22Rv1 (cell line): ENCODE measurements at regions not wholly inside any gene's neighbourhood (a gene's known extent, or its start where the extent isn't known, plus 50 kb on each side); places are given as distances from the start of the nearest gene placed in this dataset.

Source experiments
- H3K27ac ChIP-seq: fragments of 450-650 bp; 2 replicates; pipeline ENCODE4 v1.5.1; 2017
- ZFX ChIP-seq: fragments of 450-650 bp; IDR thresholded peaks from 2 replicates; pipeline ENCODE4 v1.6.1; 2017; ENCODE audit warnings: antibody characterized with exemption, borderline replicate concordance
- TF ChIP-seq, protein P1 (sequence below): fragments of 450-650 bp; IDR thresholded peaks from 2 replicates; pipeline ENCODE4 v1.5.1; 2017; ENCODE audit warnings: mild to moderate bottlenecking

DNA sequence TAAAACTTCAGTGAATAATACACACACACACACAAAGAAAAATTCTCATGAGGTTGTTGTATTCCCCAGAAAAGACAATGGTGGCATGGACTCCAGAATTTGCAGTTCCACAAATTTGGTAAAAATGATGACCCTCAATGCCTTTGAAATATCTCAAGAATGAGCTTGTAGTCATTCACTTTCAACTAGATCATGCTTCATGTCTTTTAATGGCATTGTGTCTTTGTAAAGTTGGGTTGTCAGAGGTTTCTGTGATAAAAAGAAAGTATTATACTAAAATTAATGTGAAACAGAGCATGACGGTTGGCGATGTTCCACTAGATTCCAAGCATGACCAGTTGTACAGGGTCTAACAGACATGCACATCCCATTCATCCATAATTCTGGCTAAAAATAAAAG, 685.0 kb upstream of the FRG1 start:
- H3K27ac ChIP-seq: no peak overlapping the region
- no peak for TF ChIP-seq ZFX
- TF ChIP-seq, protein P1, sequence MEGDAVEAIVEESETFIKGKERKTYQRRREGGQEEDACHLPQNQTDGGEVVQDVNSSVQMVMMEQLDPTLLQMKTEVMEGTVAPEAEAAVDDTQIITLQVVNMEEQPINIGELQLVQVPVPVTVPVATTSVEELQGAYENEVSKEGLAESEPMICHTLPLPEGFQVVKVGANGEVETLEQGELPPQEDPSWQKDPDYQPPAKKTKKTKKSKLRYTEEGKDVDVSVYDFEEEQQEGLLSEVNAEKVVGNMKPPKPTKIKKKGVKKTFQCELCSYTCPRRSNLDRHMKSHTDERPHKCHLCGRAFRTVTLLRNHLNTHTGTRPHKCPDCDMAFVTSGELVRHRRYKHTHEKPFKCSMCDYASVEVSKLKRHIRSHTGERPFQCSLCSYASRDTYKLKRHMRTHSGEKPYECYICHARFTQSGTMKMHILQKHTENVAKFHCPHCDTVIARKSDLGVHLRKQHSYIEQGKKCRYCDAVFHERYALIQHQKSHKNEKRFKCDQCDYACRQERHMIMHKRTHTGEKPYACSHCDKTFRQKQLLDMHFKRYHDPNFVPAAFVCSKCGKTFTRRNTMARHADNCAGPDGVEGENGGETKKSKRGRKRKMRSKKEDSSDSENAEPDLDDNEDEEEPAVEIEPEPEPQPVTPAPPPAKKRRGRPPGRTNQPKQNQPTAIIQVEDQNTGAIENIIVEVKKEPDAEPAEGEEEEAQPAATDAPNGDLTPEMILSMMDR: no peak

GRCh38 chr4:189261475-189261874, 679.2 kb upstream of the FRG1 start:
- no peak overlapping the region for H3K27ac ChIP-seq
- TF ChIP-seq, protein P1: no peak
- no peak for TF ChIP-seq ZFX

DNA sequence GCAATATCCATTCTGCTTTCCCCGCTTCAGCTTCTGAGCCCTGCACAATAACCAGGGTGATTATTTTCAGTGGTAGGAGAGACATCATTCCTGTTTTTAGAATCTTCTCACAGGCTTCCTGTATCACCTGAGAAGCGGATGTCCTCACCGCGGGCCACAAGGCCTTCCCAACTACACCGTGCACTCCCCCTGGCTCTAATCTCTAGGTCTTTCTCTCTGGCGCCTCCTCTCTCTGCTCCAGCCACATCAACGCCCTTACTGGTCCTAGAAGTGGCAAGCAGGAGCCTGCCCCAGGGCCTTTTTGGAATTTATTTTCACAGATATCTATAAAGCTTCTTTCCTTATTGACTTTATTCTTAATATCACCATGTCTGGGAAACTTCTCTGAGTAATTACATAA, 675.2 kb upstream of the FRG1 start:
- TF ChIP-seq, protein P1: no peak
- TF ChIP-seq ZFX: no peak
- no peak overlapping the region for H3K27ac ChIP-seq

DNA sequence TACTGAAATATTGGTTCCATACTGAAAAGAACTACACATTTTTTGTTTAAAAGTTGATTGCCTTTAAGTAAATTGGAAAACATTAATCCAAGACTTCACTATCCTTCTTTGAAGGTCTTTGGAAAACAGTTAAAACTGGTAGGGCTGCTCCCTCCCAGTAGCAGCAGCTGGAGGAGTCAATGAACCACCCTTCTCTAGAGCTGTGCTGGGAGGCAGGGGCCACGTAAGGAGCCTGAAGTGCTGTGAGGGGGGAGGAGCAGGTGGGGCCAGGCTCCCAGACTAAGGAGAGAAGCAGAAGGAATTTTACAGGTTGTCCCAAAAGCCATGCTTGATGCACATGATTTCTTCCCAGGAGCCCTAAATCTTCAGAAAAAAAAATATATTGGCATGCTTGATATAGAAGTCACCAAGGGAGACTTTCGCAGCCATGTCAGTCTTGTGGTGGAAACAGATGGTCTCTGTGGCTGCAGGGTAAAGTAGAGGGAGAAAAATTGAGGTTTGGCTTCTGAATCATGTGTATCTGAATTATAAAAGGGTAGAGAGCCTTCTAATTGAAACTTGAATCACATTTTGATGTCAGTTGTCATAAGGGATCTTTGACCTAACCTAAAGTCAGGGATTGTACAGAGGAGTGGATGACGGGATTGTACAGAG, 673.2 kb upstream of the FRG1 start:
- TF ChIP-seq, protein P1: no peak
- TF ChIP-seq ZFX: no peak
- no peak overlapping the region for H3K27ac ChIP-seq

DNA sequence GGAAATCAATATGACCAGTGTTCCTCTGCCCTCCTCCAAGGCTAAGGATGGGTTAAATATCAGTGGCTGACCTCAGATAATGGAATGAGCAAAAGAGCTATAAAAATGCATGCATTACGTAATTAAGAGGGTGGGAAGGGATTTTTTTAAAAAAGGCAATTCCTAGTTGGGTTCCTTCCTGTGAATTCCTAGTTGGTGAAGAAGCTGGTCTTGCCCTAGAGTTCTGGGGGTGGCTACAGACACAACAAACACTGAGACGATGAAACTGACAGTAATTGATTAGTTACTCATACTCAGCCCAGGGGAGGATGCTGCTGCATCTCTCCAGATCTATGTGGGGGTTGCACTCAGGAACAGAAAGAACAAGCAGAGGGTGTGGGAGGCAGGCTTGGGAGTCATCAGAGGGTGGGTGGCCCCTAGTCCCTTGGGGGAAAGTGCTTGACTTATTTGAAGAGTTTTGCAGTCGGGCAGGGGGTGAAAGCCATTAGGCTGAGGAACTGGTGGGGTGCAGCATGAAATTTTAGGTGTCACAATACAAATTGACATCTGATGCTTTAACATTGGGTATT, 662.0 kb upstream of the FRG1 start:
- H3K27ac ChIP-seq: no peak overlapping the region
- TF ChIP-seq ZFX: no peak
- TF ChIP-seq, protein P1: no peak

DNA sequence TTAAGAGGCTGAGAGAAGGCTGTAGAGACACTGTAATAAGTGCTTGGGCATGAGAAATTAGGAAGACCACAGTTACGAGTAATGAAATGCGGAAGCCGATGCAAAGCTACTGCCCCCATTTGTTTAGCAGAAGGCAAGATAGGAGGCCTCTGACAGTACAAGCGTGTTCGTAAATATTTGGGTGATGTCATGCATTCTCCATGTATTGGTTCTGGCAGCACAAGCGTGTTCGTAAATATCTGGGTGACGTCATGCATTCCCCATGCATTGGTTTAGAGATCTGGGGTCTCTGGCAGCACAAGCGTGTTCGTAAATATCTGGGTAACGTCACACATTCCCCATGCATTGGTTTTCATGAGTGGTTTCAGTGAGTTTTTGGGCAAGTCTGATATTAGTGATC, 661.5 kb upstream of the FRG1 start:
- no peak overlapping the region for H3K27ac ChIP-seq
- TF ChIP-seq, protein P1: no peak
- no peak for TF ChIP-seq ZFX

DNA sequence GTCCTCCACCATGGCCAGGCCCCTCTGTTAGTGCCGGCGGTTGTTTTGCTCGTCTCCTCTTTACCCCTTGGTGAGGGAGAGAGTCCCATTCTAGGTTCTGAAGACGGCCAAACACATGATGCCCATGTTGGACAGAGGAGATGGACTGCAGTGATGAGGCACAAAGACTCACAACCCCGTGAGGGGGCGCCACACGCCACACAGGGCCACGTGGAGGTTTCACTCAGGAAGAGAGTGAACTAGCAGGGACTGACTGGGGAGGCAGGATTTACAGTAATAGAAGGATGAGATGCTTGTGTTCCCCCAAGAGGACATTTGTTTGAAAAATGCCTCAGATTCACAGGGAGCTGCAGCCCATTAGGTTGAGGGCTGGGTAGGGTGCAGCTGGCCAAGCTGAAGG, 655.3 kb upstream of the FRG1 start:
- H3K27ac ChIP-seq: no peak overlapping the region
- TF ChIP-seq ZFX: no peak
- TF ChIP-seq, protein P1: no peak
